AG04449 (cell line): ENCODE measurements at regions not wholly inside any gene's neighbourhood (a gene's known extent, or its start where the extent isn't known, plus 50 kb on each side); places are given as distances from the start of the nearest gene placed in this dataset.

Experiments
- CTCF ChIA-PET: fragments of 350-600 bp; formaldehyde crosslinking; extraction: SDS; loops from one replicate; lab custom pipeline; 2021; ENCODE audit warnings: antibody characterized with exemption; lab: Yijun Ruan, JAX
- POLR2A ChIA-PET: fragments of 400-600, 350-600 bp; formaldehyde crosslinking; extraction: SDS; loops from one replicate; lab custom pipeline; 2020; ENCODE audit warnings: antibody characterized with exemption, inconsistent platforms; lab: Yijun Ruan, JAX
- DNase-seq: peaks from one replicate; pipeline ENCODE4 v3.0.0-alpha.2; 2010; ENCODE audit warnings: low read depth, low spot score
- H3K4me3 ChIP-seq: 2 replicates; pipeline ENCODE4 v1.5.1; 2011; ENCODE audit warnings: low read depth, mild to moderate bottlenecking, control low read depth, low read length
- TF ChIP-seq, protein P1 (sequence below): IDR thresholded peaks from one replicate; pipeline ENCODE4 v1.5.1; 2011; ENCODE audit warnings: mild to moderate bottlenecking, moderate library complexity, low read length, control low read depth, inconsistent platforms; ENCODE audit not compliant: insufficient read depth; ENCODE audit errors: missing control alignments

DNA sequence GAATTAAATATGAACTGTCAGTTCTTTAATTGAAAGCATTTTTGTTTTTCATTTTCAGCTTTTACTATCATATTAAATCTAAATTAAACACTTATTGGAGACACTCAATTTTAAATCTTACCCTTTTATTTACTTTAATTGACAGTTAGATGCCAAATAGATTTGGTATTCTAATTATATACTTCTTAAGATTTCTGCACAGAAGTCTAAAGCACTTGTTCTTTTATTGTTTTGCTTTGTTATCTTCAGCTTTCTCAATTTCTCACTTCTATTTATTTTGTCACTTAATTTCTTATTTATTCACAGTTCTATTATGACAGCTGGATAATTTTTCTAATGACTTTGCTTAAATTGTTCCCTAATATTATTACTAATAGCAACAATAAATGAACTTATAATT is 1397.3 kb upstream of the MIR17HG start:
- TF ChIP-seq, protein P1, sequence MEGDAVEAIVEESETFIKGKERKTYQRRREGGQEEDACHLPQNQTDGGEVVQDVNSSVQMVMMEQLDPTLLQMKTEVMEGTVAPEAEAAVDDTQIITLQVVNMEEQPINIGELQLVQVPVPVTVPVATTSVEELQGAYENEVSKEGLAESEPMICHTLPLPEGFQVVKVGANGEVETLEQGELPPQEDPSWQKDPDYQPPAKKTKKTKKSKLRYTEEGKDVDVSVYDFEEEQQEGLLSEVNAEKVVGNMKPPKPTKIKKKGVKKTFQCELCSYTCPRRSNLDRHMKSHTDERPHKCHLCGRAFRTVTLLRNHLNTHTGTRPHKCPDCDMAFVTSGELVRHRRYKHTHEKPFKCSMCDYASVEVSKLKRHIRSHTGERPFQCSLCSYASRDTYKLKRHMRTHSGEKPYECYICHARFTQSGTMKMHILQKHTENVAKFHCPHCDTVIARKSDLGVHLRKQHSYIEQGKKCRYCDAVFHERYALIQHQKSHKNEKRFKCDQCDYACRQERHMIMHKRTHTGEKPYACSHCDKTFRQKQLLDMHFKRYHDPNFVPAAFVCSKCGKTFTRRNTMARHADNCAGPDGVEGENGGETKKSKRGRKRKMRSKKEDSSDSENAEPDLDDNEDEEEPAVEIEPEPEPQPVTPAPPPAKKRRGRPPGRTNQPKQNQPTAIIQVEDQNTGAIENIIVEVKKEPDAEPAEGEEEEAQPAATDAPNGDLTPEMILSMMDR: no peak
- ChIA-PET CTCF (no interaction called here), POLR2A (no interaction called here)
- no peak for DNase-seq
- no peak overlapping the region for H3K4me3 ChIP-seq

DNA sequence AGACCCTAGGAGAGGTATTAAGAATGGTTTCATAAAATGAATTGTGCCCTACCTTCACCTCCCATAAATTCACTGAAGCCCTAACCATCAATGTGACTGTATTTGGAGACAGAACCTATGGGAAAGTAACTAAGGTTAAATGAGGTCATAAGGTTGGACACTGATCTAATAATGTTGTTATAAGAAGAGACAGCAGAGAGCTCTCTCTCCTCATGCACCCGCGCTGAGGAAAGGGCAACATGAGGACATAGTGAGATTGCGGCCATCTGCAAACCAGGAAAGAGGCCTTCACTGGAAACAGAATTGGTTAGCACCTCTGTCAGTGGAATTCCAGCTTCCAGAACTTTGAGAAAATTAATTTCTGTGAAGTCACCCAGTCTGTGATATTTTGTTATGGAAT is 1396.1 kb upstream of the MIR17HG start:
- H3K4me3 ChIP-seq: no peak overlapping the region
- ChIA-PET CTCF (no interaction called here), POLR2A (no interaction called here)
- TF ChIP-seq, protein P1: no peak
- DNase-seq: no peak

DNA sequence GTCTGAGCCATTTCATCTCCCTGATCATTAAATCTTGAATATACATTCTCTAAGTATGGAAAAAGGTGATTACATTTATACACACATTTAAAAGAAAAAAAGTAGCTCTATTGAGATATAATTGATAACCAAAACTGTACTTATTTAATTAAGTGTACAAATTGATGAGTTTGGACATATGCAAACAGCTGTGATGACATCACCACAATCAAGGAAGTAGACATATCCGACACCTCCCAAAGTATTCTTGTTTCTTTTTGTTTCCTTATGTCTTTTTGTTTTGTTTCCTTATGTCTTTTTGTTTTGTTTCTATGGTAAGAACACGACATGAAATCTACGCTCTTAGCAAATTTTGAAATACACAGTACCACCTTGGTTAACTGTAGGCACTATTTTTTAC is 1393.9 kb upstream of the MIR17HG start:
- POLR2A ChIA-PET: no interaction called here

DNA sequence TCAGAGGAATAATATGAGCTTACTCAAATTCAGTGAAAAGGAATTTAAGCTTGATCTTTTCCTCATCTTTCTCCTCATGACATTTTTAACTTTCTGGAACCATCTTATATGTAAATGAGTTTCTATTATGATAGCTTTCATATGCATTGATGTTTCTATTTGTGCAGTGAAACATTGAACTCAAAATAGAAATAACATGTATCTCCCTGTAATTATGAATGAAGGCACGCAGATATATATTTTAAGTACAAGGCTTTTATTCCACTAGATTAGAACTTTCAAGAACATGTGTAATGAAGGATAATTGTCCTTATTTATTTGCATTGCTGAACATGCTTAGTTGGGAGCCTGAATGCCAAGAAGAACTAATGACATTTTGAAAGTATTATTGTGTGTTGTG is 1391.7 kb upstream of the MIR17HG start:
- DNase-seq: no peak
- no peak overlapping the region for H3K4me3 ChIP-seq
- TF ChIP-seq, protein P1: no peak
- ChIA-PET POLR2A (no interaction called here), CTCF (no interaction called here)

More for the DNA sequence above, 1393.9 kb upstream of the MIR17HG start:
- CTCF ChIA-PET: no interaction called here
- H3K4me3 ChIP-seq: no peak overlapping the region
- TF ChIP-seq, protein P1: no peak
- no peak for DNase-seq

DNA sequence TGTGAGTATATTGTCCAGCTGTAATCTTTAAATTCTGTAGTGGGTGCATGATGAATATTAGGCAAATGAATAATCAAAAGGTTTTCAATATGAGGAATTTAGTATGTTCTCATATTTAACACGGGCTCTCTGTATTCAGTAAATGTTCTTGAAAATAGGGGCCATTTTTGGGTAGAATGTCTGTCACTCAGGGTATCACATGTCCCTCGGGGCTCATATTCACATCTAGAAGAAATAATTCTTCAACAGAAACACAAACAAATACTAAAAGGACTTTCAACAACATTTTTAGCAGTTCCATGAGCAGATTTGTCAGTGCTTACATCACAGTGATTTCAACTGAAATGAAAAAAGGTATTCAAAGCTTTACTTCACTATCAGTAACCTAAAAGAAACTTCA is 1388.4 kb upstream of the MIR17HG start:
- TF ChIP-seq, protein P1: no peak
- ChIA-PET POLR2A (no interaction called here), CTCF (no interaction called here)
- H3K4me3 ChIP-seq: no peak overlapping the region
- no peak for DNase-seq

DNA sequence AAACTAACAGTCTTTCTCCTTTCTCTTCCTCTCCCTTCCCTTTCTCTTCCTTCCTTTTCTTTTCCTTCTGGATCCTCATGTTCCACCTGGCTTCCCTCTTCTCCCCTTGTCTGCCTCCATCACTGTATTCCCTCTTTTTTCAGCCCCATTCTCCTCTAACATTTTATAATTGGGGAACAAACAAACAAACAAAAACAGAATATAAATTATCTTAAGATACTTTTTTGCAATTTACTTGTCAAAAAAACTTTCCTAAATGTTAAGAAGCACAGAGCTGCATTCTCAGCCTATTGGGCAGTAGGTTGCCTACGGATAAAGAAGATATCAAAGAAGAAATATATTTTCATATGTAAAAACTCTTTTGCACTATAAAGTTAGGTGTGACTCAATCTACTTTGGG is 1382.2 kb upstream of the MIR17HG start:
- POLR2A ChIA-PET: no interaction called here
- CTCF ChIA-PET: no interaction called here

More for the DNA sequence above, 1382.2 kb upstream of the MIR17HG start:
- TF ChIP-seq, protein P1: no peak
- DNase-seq: no peak
- no peak overlapping the region for H3K4me3 ChIP-seq
